ENCODE measurements at regions not wholly inside any gene's neighbourhood (a gene's known extent, or its start where the extent isn't known, plus 50 kb on each side); places are given as distances from the start of the nearest gene placed in this dataset.

GRCh38 chr1:221366495-221367110 lies 375.3 kb downstream of the DUSP10 start:
- no peak for DNase-seq (ENCODE audit: low read depth in 2 of 2)

GRCh38 chr1:221371705-221372104 lies 370.2 kb downstream of the DUSP10 start:
- no peak for DNase-seq (ENCODE audit: low read depth in 2 of 2)

GRCh38 chr1:221373795-221374194 lies 368.1 kb downstream of the DUSP10 start:
- DNase-seq (ENCODE audit: low read depth in 2 of 2), result no peak

GRCh38 chr1:221376286-221376685 lies 365.6 kb downstream of the DUSP10 start:
- no peak for DNase-seq (ENCODE audit: low read depth in 2 of 2)

- no peak for DNase-seq (ENCODE audit: low read depth in 2 of 2)
These were observed 359.8 kb downstream of the DUSP10 start for GRCh38 chr1:221381910-221382623.

GRCh38 chr1:221392453-221392852 lies 349.4 kb downstream of the DUSP10 start:
- DNase-seq (ENCODE audit: low read depth in 2 of 2), result no peak

- no peak for DNase-seq (ENCODE audit: low read depth in 2 of 2)
These were observed 347.8 kb downstream of the DUSP10 start for GRCh38 chr1:221394011-221394544.

- DNase-seq (ENCODE audit: low read depth in 2 of 2), result no peak
These were observed 345.4 kb downstream of the DUSP10 start for GRCh38 chr1:221396526-221396925.

GRCh38 chr1:221397141-221397540 lies 344.7 kb downstream of the DUSP10 start:
- no peak for DNase-seq (ENCODE audit: low read depth in 2 of 2)

- no peak for DNase-seq (ENCODE audit: low read depth in 2 of 2)
These were observed 344.3 kb downstream of the DUSP10 start for GRCh38 chr1:221397606-221398005.

GRCh38 chr1:221405146-221405545 lies 336.7 kb downstream of the DUSP10 start:
- DNase-seq (ENCODE audit: low read depth in 2 of 2), result no peak

GRCh38 chr1:221408117-221408803 lies 333.6 kb downstream of the DUSP10 start:
- no peak for DNase-seq (ENCODE audit: low read depth in 2 of 2)

- DNase-seq (ENCODE audit: low read depth in 2 of 2), result no peak
These were observed 330.6 kb downstream of the DUSP10 start for GRCh38 chr1:221411283-221411682.

GRCh38 chr1:221414772-221415539 lies 326.9 kb downstream of the DUSP10 start:
- no peak for DNase-seq (ENCODE audit: low read depth in 2 of 2)

GRCh38 chr1:221415651-221416050 lies 326.2 kb downstream of the DUSP10 start:
- no peak for DNase-seq (ENCODE audit: low read depth in 2 of 2)

GRCh38 chr1:221416142-221416541 lies 325.7 kb downstream of the DUSP10 start:
- no peak for DNase-seq (ENCODE audit: low read depth in 2 of 2)

GRCh38 chr1:221416723-221417122 lies 325.2 kb downstream of the DUSP10 start:
- DNase-seq (ENCODE audit: low read depth in 2 of 2), result no peak

- no peak for DNase-seq (ENCODE audit: low read depth in 2 of 2)
These were observed 323.5 kb downstream of the DUSP10 start for GRCh38 chr1:221418346-221418745.

GRCh38 chr1:221419513-221420095 lies 322.3 kb downstream of the DUSP10 start:
- no peak for DNase-seq (ENCODE audit: low read depth in 2 of 2)

GRCh38 chr1:221429264-221429663 lies 312.6 kb downstream of the DUSP10 start:
- no peak for DNase-seq (ENCODE audit: low read depth in 2 of 2)

GRCh38 chr1:221430152-221430960 lies 311.5 kb downstream of the DUSP10 start:
- DNase-seq (ENCODE audit: low read depth in 2 of 2), result no peak
